ENCODE measurements at regions not wholly inside any gene's neighbourhood (a gene's known extent, or its start where the extent isn't known, plus 50 kb on each side); places are given as distances from the start of the nearest gene placed in this dataset.

- POLR2A ChIA-PET (ENCODE audit: low non-redundant PET) = no interaction called here
- no peak overlapping the region for H3K4me3 ChIP-seq (ENCODE audit: low read depth, low read length, poor library complexity, severe bottlenecking)
- CTCF ChIA-PET = no interaction called here
- no peaks in the 10 kb centered on the region for H3K9me3 ChIP-seq (ENCODE audit: low read depth, low read length, poor library complexity, severe bottlenecking)
- H3K36me3 ChIP-seq (ENCODE audit: insufficient read depth, low read length, poor library complexity, severe bottlenecking) = no peaks in the 10 kb centered on the region
- no peak for DNase-seq (ENCODE audit: low spot score)
- intact Hi-C loops (cut with micrococcal nuclease; ENCODE audit: unreplicated experiment) = no loop called here
- H3K27ac ChIP-seq (ENCODE audit: low read depth, low read length, poor library complexity, severe bottlenecking) = no peak overlapping the region
- TF ChIP-seq CTCF (conservative IDR thresholded peaks at IDR 0.05; ENCODE audit: low read depth, low read length) = no peak
- no peak for TF ChIP-seq EZH2 (IDR thresholded peaks at IDR 0.05; ENCODE audit: borderline replicate concordance, low read depth, low read length, poor library complexity, severe bottlenecking)
- BruUV-seq (replicated peaks) = no TSS peak
- H3K4me1 ChIP-seq (ENCODE audit: insufficient read depth, low read length, poor library complexity, severe bottlenecking) = no peaks in the 10 kb centered on the region
- no peaks in the 10 kb centered on the region for H3K27me3 ChIP-seq (replicated peaks; ENCODE audit: insufficient read depth, low read depth, low read length, poor library complexity)
Observed at GRCh38 chr4:132660181-132660580, 488.9 kb upstream of the PCDH10 start.

GRCh38 chr4:132662456-132662855 lies 486.6 kb upstream of the PCDH10 start:
- Histone ChIP-seq H3K4me1 (ENCODE audit: insufficient read depth, low read length, poor library complexity, severe bottlenecking) (no peaks in the 10 kb centered on the region), H3K4me3 (ENCODE audit: low read depth, low read length, poor library complexity, severe bottlenecking) (no peak overlapping the region), H3K27ac (ENCODE audit: low read depth, low read length, poor library complexity, severe bottlenecking) (no peak overlapping the region), H3K9me3 (ENCODE audit: low read depth, low read length, poor library complexity, severe bottlenecking) (no peaks in the 10 kb centered on the region), H3K36me3 (ENCODE audit: insufficient read depth, low read length, poor library complexity, severe bottlenecking) (no peaks in the 10 kb centered on the region), H3K27me3 (replicated peaks; ENCODE audit: insufficient read depth, low read depth, low read length, poor library complexity) (no peaks in the 10 kb centered on the region)
- intact Hi-C loops (cut with micrococcal nuclease; ENCODE audit: unreplicated experiment) = no loop called here
- CTCF ChIA-PET = no interaction called here
- POLR2A ChIA-PET (ENCODE audit: low non-redundant PET) = no interaction called here
- no peak for DNase-seq (ENCODE audit: low spot score)
- BruUV-seq (replicated peaks) = no TSS peak
- TF ChIP-seq EZH2 (IDR thresholded peaks at IDR 0.05; ENCODE audit: borderline replicate concordance, low read depth, low read length, poor library complexity, severe bottlenecking) (no peak), CTCF (conservative IDR thresholded peaks at IDR 0.05; ENCODE audit: low read depth, low read length) (no peak)

GRCh38 chr4:132669786-132670185 lies 479.3 kb upstream of the PCDH10 start:
- H3K27me3 ChIP-seq (replicated peaks; ENCODE audit: insufficient read depth, low read depth, low read length, poor library complexity) = no peaks in the 10 kb centered on the region
- intact Hi-C loops (cut with micrococcal nuclease; ENCODE audit: unreplicated experiment) = no loop called here
- no TSS peak for BruUV-seq (replicated peaks)
- no peaks in the 10 kb centered on the region for H3K36me3 ChIP-seq (ENCODE audit: insufficient read depth, low read length, poor library complexity, severe bottlenecking)
- POLR2A ChIA-PET (ENCODE audit: low non-redundant PET) = no interaction called here
- CTCF ChIA-PET = no interaction called here
- H3K9me3 ChIP-seq (ENCODE audit: low read depth, low read length, poor library complexity, severe bottlenecking) = no peaks in the 10 kb centered on the region
- H3K27ac ChIP-seq (ENCODE audit: low read depth, low read length, poor library complexity, severe bottlenecking) = no peak overlapping the region
- H3K4me1 ChIP-seq (ENCODE audit: insufficient read depth, low read length, poor library complexity, severe bottlenecking) = no peaks in the 10 kb centered on the region
- no peak overlapping the region for H3K4me3 ChIP-seq (ENCODE audit: low read depth, low read length, poor library complexity, severe bottlenecking)
- DNase-seq (ENCODE audit: low spot score) = no peak
- TF ChIP-seq EZH2 (IDR thresholded peaks at IDR 0.05; ENCODE audit: borderline replicate concordance, low read depth, low read length, poor library complexity, severe bottlenecking) (no peak), CTCF (conservative IDR thresholded peaks at IDR 0.05; ENCODE audit: low read depth, low read length) (no peak)
